Upper lobe of left lung (tissue), 6 donors: ENCODE measurements at regions not wholly inside any gene's neighbourhood (a gene's known extent, or its start where the extent isn't known, plus 50 kb on each side); places are given as distances from the start of the nearest gene placed in this dataset.

Source experiments
- ATAC-seq, 2 donors: fragments of 200-7000 bp; cut with Tn5 transposase; one replicate each; pipeline ENCODE4 v1.9.1; 2022; ENCODE audit warnings: mild to moderate bottlenecking in 2 of 2, moderate library complexity in 2 of 2; ENCODE audit not compliant: low FRiP score in 2 of 2
- DNase-seq, 2 donors: peaks; one replicate each; pipeline ENCODE4 v3.0.0-alpha.2; 2019 to 2020
- H3K27ac ChIP-seq, 4 donors: fragments of 200-600 bp; sonication (generic); one replicate each; pipeline ENCODE4 v1.5.1; 2016 to 2019
- H3K27me3 ChIP-seq, 4 donors: fragments of 200-600 bp; sonication (generic); one replicate each; pipeline ENCODE4 v1.5.1; 2017 to 2019
- H3K36me3 ChIP-seq, 4 donors: fragments of 200-600 bp; sonication (generic); one replicate each; pipeline ENCODE4 v1.5.1; 2016 to 2019
- H3K4me1 ChIP-seq, 4 donors: fragments of 200-600 bp; sonication (generic); one replicate each; pipeline ENCODE4 v1.5.1; 2018 to 2019
- H3K4me3 ChIP-seq, 4 donors: fragments of 200-600 bp; sonication (generic); one replicate each; pipeline ENCODE4 v1.5.1; 2017 to 2019; ENCODE audit warnings: mild to moderate bottlenecking in 2 of 4, moderate library complexity in 1 of 4
- H3K9me3 ChIP-seq, 4 donors: fragments of 200-600 bp; sonication (generic); one replicate each; pipeline ENCODE4 v1.5.1; 2018 to 2019
- CTCF ChIP-seq, 6 experiments: fragments of 450-650 bp in 4 of 6; fragments of 200-600 bp in 2 of 6; sonication (generic) in 2 of 6; IDR thresholded peaks; one replicate each; pipeline ENCODE4 v1.5.1; 2016 to 2019; ENCODE audit warnings: antibody characterized with exemption in 6 of 6
- EP300 ChIP-seq, 4 donors: sonication (generic); formaldehyde crosslinking; IDR thresholded peaks; one replicate each; pipeline ENCODE4 v1.5.1; 2017; ENCODE audit warnings: antibody characterized with exemption in 4 of 4, control low read depth in 2 of 4
- POLR2A ChIP-seq, 4 donors: fragments of 450-650 bp; IDR thresholded peaks; one replicate each; pipeline ENCODE4 v1.5.1; 2016 to 2017; ENCODE audit warnings: antibody characterized with exemption in 4 of 4, mild to moderate bottlenecking in 2 of 4
- POLR2AphosphoS5 ChIP-seq, 2 donors: sonication (generic); formaldehyde crosslinking; IDR thresholded peaks; one replicate each; pipeline ENCODE4 v1.5.1; 2017; ENCODE audit warnings: antibody characterized with exemption in 2 of 2
- WGBS, 2 donors: methylation state at CpG; one replicate each; pipeline ENCODE4 v1.1.5; 2017 to 2018; 5-methylcytosine and 5-hydroxymethylcytosine counted together
- donor health status: DM: no; HTN: no; CAD: no; lungs with moderate emphysema.
- donor health status: DM: no; HTN: yes; CAD: no; lungs with severe emphysema.

GRCh38 chr15:81569286-81570080 lies 195.5 kb upstream of the TMC3 start:
- ATAC-seq: no peak
- Histone ChIP-seq H3K4me1 (no peaks in the 10 kb centered on the region), H3K27me3 (no peaks in the 10 kb centered on the region), H3K9me3 (no peaks in the 10 kb centered on the region), H3K36me3 (no peaks in the 10 kb centered on the region), H3K4me3 (no peak overlapping the region), H3K27ac (no peak overlapping the region)
- no peak for TF ChIP-seq POLR2AphosphoS5 (IDR thresholded peaks at IDR 0.05)
- TF ChIP-seq CTCF (IDR thresholded peaks at IDR 0.05): no peak
- TF ChIP-seq POLR2A (IDR thresholded peaks at IDR 0.05): no peak
- no peak for TF ChIP-seq EP300 (IDR thresholded peaks at IDR 0.05)
- DNase-seq: no peak
- WGBS, 2 donors: 71 to 76% methylated on average over 4 of the region's 4 CpGs

- no peak for ATAC-seq
- Histone ChIP-seq H3K27me3 (no peaks in the 10 kb centered on the region), H3K27ac (no peak overlapping the region), H3K4me3 (no peak overlapping the region), H3K9me3 (no peaks in the 10 kb centered on the region), H3K36me3 (no peaks in the 10 kb centered on the region), H3K4me1 (no peaks in the 10 kb centered on the region)
- TF ChIP-seq EP300 (IDR thresholded peaks at IDR 0.05) (no peak), POLR2A (IDR thresholded peaks at IDR 0.05) (no peak), CTCF (IDR thresholded peaks at IDR 0.05) (no peak), POLR2AphosphoS5 (IDR thresholded peaks at IDR 0.05) (no peak)
- 73 to 84% methylated on average over 4 of the region's 4 CpGs for WGBS, 2 donors
- DNase-seq: no peak
These were observed 193.9 kb upstream of the TMC3 start for GRCh38 chr15:81567924-81568323.

- DNase-seq (no peak), ATAC-seq (no peak)
- no peak overlapping the region for H3K4me3 ChIP-seq
- H3K9me3 ChIP-seq: no peaks in the 10 kb centered on the region
- TF ChIP-seq EP300 (IDR thresholded peaks at IDR 0.05) (no peak), CTCF (IDR thresholded peaks at IDR 0.05) (no peak), POLR2A (IDR thresholded peaks at IDR 0.05) (no peak), POLR2AphosphoS5 (IDR thresholded peaks at IDR 0.05) (no peak)
- no peaks in the 10 kb centered on the region for H3K36me3 ChIP-seq
- H3K27me3 ChIP-seq: no peaks in the 10 kb centered on the region
- H3K27ac ChIP-seq: no peak overlapping the region
- H3K4me1 ChIP-seq: no peaks in the 10 kb centered on the region
- WGBS, 2 donors: 73 to 77% methylated on average over 2 of the region's 2 CpGs
These were observed 189.0 kb upstream of the TMC3 start for GRCh38 chr15:81562986-81563385.

GRCh38 chr15:81560405-81560804 lies 186.4 kb upstream of the TMC3 start:
- Histone ChIP-seq H3K27ac (no peak overlapping the region), H3K36me3 (no peaks in the 10 kb centered on the region), H3K27me3 (no peaks in the 10 kb centered on the region), H3K4me1 (no peaks in the 10 kb centered on the region), H3K9me3 (no peaks in the 10 kb centered on the region), H3K4me3 (no peak overlapping the region)
- 78 to 90% methylated on average over 1 of the region's 1 CpG for WGBS, 2 donors
- DNase-seq (no peak), ATAC-seq (no peak)
- TF ChIP-seq POLR2AphosphoS5 (IDR thresholded peaks at IDR 0.05): no peak
- no peak for TF ChIP-seq CTCF (IDR thresholded peaks at IDR 0.05)
- TF ChIP-seq EP300 (IDR thresholded peaks at IDR 0.05): no peak
- no peak for TF ChIP-seq POLR2A (IDR thresholded peaks at IDR 0.05)

- Histone ChIP-seq H3K4me3 (no peak overlapping the region), H3K36me3 (no peaks in the 10 kb centered on the region), H3K4me1 (no peaks in the 10 kb centered on the region), H3K9me3 (no peaks in the 10 kb centered on the region), H3K27ac (no peak overlapping the region), H3K27me3 (no peaks in the 10 kb centered on the region)
- ATAC-seq: no peak
- TF ChIP-seq POLR2AphosphoS5 (IDR thresholded peaks at IDR 0.05) (no peak), CTCF (IDR thresholded peaks at IDR 0.05) (no peak), POLR2A (IDR thresholded peaks at IDR 0.05) (no peak), EP300 (IDR thresholded peaks at IDR 0.05) (no peak)
- DNase-seq: no peak
- WGBS, 2 donors: 69 to 80% methylated on average over 2 of the region's 2 CpGs
These were observed 184.0 kb upstream of the TMC3 start for GRCh38 chr15:81558056-81558455.
